Muscle of arm (tissue), 1 donor: ENCODE measurements at regions not wholly inside any gene's neighbourhood (a gene's known extent, or its start where the extent isn't known, plus 50 kb on each side); places are given as distances from the start of the nearest gene placed in this dataset.

Source experiments
- DNase-seq: peaks from one replicate; pipeline ENCODE4 v3.0.0-alpha.2; 2013

DNA sequence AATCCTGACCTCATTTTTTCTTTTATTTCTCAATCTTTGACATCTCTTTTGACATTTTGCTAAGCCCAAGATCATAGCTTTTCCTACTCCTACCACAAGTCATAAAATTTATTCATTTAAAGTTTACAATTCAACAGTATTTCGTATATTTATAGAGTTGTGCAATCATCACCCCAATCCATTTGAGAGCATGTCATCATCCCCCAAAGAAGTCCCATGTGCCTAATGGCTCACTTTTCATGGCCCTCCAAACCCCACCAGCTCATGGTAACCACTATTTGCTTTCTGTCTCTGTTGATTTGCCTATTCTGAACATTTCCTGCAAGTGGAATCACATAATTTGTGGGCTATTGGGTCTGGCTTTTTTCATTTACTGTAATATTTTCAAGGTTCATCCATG lies 52.5 kb upstream of the GLI3 start:
- no peak for DNase-seq
